ENCODE measurements at regions not wholly inside any gene's neighbourhood (a gene's known extent, or its start where the extent isn't known, plus 50 kb on each side); places are given as distances from the start of the nearest gene placed in this dataset.

- Mint-ChIP-seq H3K36me3 (ENCODE audit: low read depth) (no peaks in the 10 kb centered on the region), H3K27me3 (ENCODE audit: insufficient read depth) (peaks cover 9% of the 10 kb centered on the region), H3K27ac (no peak overlapping the region), H3K9me3 (no peaks in the 10 kb centered on the region), H3K4me3 (no peak overlapping the region), H3K4me1 (ENCODE audit: low read depth) (no peaks in the 10 kb centered on the region)
- intact Hi-C loops (cut with micrococcal nuclease): no loop called here
- no peak for DNase-seq (ENCODE audit: low spot score)
Observed at GRCh38 chr14:38883127-38883526, 219.9 kb downstream of the SEC23A start.

- Mint-ChIP-seq H3K27me3 (ENCODE audit: insufficient read depth) (peaks cover 9% of the 10 kb centered on the region), H3K36me3 (ENCODE audit: low read depth) (no peaks in the 10 kb centered on the region), H3K9me3 (no peaks in the 10 kb centered on the region), H3K27ac (no peak overlapping the region), H3K4me3 (no peak overlapping the region), H3K4me1 (ENCODE audit: low read depth) (no peaks in the 10 kb centered on the region)
- no peak for DNase-seq (ENCODE audit: low spot score)
- intact Hi-C loops (cut with micrococcal nuclease): no loop called here
Observed at GRCh38 chr14:38882533-38882932, 220.5 kb downstream of the SEC23A start.

- H3K27me3 Mint-ChIP-seq (ENCODE audit: insufficient read depth): peaks cover 5% of the 10 kb centered on the region
- no peaks in the 10 kb centered on the region for H3K4me1 Mint-ChIP-seq (ENCODE audit: low read depth)
Observed at GRCh38 chr14:38880643-38881524, 222.2 kb downstream of the SEC23A start.

GRCh38 chr14:38877744-38878388 lies 225.2 kb downstream of the SEC23A start:
- no peaks in the 10 kb centered on the region for H3K27me3 Mint-ChIP-seq (ENCODE audit: insufficient read depth)
- no peaks in the 10 kb centered on the region for H3K4me1 Mint-ChIP-seq (ENCODE audit: low read depth)
- H3K36me3 Mint-ChIP-seq (ENCODE audit: low read depth): no peaks in the 10 kb centered on the region
- DNase-seq (ENCODE audit: low spot score): no peak
- intact Hi-C loops (cut with micrococcal nuclease): no loop called here
- no peak overlapping the region for H3K27ac Mint-ChIP-seq
- no peaks in the 10 kb centered on the region for H3K9me3 Mint-ChIP-seq
- H3K4me3 Mint-ChIP-seq: no peak overlapping the region

More at GRCh38 chr14:38880643-38881524, 222.2 kb downstream of the SEC23A start:
- H3K4me3 Mint-ChIP-seq: no peak overlapping the region
- H3K36me3 Mint-ChIP-seq (ENCODE audit: low read depth): no peaks in the 10 kb centered on the region
- H3K9me3 Mint-ChIP-seq: no peaks in the 10 kb centered on the region
- no peak for DNase-seq (ENCODE audit: low spot score)
- intact Hi-C loops (cut with micrococcal nuclease): no loop called here
- H3K27ac Mint-ChIP-seq: no peak overlapping the region

GRCh38 chr14:38874721-38875120 lies 228.3 kb downstream of the SEC23A start:
- Mint-ChIP-seq H3K27me3 (ENCODE audit: insufficient read depth) (no peaks in the 10 kb centered on the region), H3K36me3 (ENCODE audit: low read depth) (no peaks in the 10 kb centered on the region), H3K27ac (no peak overlapping the region), H3K9me3 (no peaks in the 10 kb centered on the region), H3K4me3 (no peak overlapping the region), H3K4me1 (ENCODE audit: low read depth) (no peaks in the 10 kb centered on the region)
- no peak for DNase-seq (ENCODE audit: low spot score)
- intact Hi-C loops (cut with micrococcal nuclease): no loop called here

- DNase-seq (ENCODE audit: low spot score): no peak
- H3K4me3 Mint-ChIP-seq: no peak overlapping the region
- intact Hi-C loops (cut with micrococcal nuclease): no loop called here
- H3K36me3 Mint-ChIP-seq (ENCODE audit: low read depth): no peaks in the 10 kb centered on the region
- H3K4me1 Mint-ChIP-seq (ENCODE audit: low read depth): no peaks in the 10 kb centered on the region
- H3K27ac Mint-ChIP-seq: no peak overlapping the region
- no peaks in the 10 kb centered on the region for H3K9me3 Mint-ChIP-seq
- no peaks in the 10 kb centered on the region for H3K27me3 Mint-ChIP-seq (ENCODE audit: insufficient read depth)
Observed at GRCh38 chr14:38873941-38874612, 229.0 kb downstream of the SEC23A start.

GRCh38 chr14:38870296-38870836 lies 232.7 kb downstream of the SEC23A start:
- no peaks in the 10 kb centered on the region for H3K9me3 Mint-ChIP-seq
- H3K36me3 Mint-ChIP-seq (ENCODE audit: low read depth): no peaks in the 10 kb centered on the region
- H3K4me1 Mint-ChIP-seq (ENCODE audit: low read depth): no peaks in the 10 kb centered on the region
- H3K27ac Mint-ChIP-seq: no peak overlapping the region
- peaks cover 3% of the 10 kb centered on the region for H3K27me3 Mint-ChIP-seq (ENCODE audit: insufficient read depth)
- no peak overlapping the region for H3K4me3 Mint-ChIP-seq
- DNase-seq (ENCODE audit: low spot score): no peak
- intact Hi-C loops (cut with micrococcal nuclease): no loop called here

GRCh38 chr14:38868399-38869290 lies 234.4 kb downstream of the SEC23A start:
- DNase-seq (ENCODE audit: low spot score): no peak
- Mint-ChIP-seq H3K9me3 (no peaks in the 10 kb centered on the region), H3K27ac (no peak overlapping the region), H3K4me3 (no peak overlapping the region), H3K4me1 (ENCODE audit: low read depth) (no peaks in the 10 kb centered on the region), H3K36me3 (ENCODE audit: low read depth) (no peaks in the 10 kb centered on the region), H3K27me3 (ENCODE audit: insufficient read depth) (peaks cover 3% of the 10 kb centered on the region)
- intact Hi-C loops (cut with micrococcal nuclease): loop anchor here (5.0 kb wide), 1 partner anchor 149 kb away; no protein-coding TSS in a partner anchor

- DNase-seq (ENCODE audit: low spot score): peak; percentile 10
- Mint-ChIP-seq H3K27ac (no peak overlapping the region), H3K36me3 (ENCODE audit: low read depth) (no peaks in the 10 kb centered on the region), H3K9me3 (no peaks in the 10 kb centered on the region), H3K4me1 (ENCODE audit: low read depth) (no peaks in the 10 kb centered on the region), H3K4me3 (no peak overlapping the region), H3K27me3 (ENCODE audit: insufficient read depth) (peaks cover 3% of the 10 kb centered on the region)
- intact Hi-C loops (cut with micrococcal nuclease): loop anchor here (1.0 to 5.0 kb wide), 3 partner anchors 145 to 965 kb away; no protein-coding TSS in a partner anchor
Observed at GRCh38 chr14:38867561-38868150, 235.4 kb downstream of the SEC23A start.

GRCh38 chr14:38866461-38866860 lies 236.6 kb downstream of the SEC23A start:
- no peaks in the 10 kb centered on the region for H3K36me3 Mint-ChIP-seq (ENCODE audit: low read depth)
- no peaks in the 10 kb centered on the region for H3K4me1 Mint-ChIP-seq (ENCODE audit: low read depth)
- DNase-seq (ENCODE audit: low spot score): no peak
- no peak overlapping the region for H3K27ac Mint-ChIP-seq
- H3K4me3 Mint-ChIP-seq: no peak overlapping the region
- intact Hi-C loops (cut with micrococcal nuclease): loop anchor here (2.0 to 5.0 kb wide), 2 partner anchors 151 to 964 kb away; no protein-coding TSS in a partner anchor
- no peaks in the 10 kb centered on the region for H3K9me3 Mint-ChIP-seq
- H3K27me3 Mint-ChIP-seq (ENCODE audit: insufficient read depth): peaks cover 3% of the 10 kb centered on the region

GRCh38 chr14:38862366-38862765 lies 240.7 kb downstream of the SEC23A start:
- intact Hi-C loops (cut with micrococcal nuclease): no loop called here
- H3K9me3 Mint-ChIP-seq: no peaks in the 10 kb centered on the region
- peaks cover 3% of the 10 kb centered on the region for H3K27me3 Mint-ChIP-seq (ENCODE audit: insufficient read depth)
- H3K4me3 Mint-ChIP-seq: no peak overlapping the region
- no peaks in the 10 kb centered on the region for H3K4me1 Mint-ChIP-seq (ENCODE audit: low read depth)
- no peak for DNase-seq (ENCODE audit: low spot score)
- H3K27ac Mint-ChIP-seq: no peak overlapping the region
- H3K36me3 Mint-ChIP-seq (ENCODE audit: low read depth): no peaks in the 10 kb centered on the region

GRCh38 chr14:38860530-38860929 lies 242.5 kb downstream of the SEC23A start:
- H3K4me1 Mint-ChIP-seq (ENCODE audit: low read depth): no peaks in the 10 kb centered on the region
- no peak overlapping the region for H3K4me3 Mint-ChIP-seq
- no peaks in the 10 kb centered on the region for H3K9me3 Mint-ChIP-seq
- no peak for DNase-seq (ENCODE audit: low spot score)
- H3K27me3 Mint-ChIP-seq (ENCODE audit: insufficient read depth): no peaks in the 10 kb centered on the region
- no peaks in the 10 kb centered on the region for H3K36me3 Mint-ChIP-seq (ENCODE audit: low read depth)
- intact Hi-C loops (cut with micrococcal nuclease): no loop called here
- H3K27ac Mint-ChIP-seq: no peak overlapping the region
